NCI-H82 treated with DMSO at 0.1 percent for 48 hours (cell line): ENCODE measurements at regions not wholly inside any gene's neighbourhood (a gene's known extent, or its start where the extent isn't known, plus 50 kb on each side); places are given as distances from the start of the nearest gene placed in this dataset.
"Not testable (repeated sequence)": the region's sequence is repeated elsewhere in the genome, so short reads cannot be mapped to it uniquely, and the experiment has no call there.

Source experiments
- DNase-seq: peaks from one replicate; lab custom pipeline; 2025; ENCODE audit not compliant: unreplicated experiment; lab: John Stamatoyannopoulos, UW

- DNase-seq, result no peak
Observed at GRCh38 chr4:125791896-125792295, 477.1 kb downstream of the FAT4 start.

DNA sequence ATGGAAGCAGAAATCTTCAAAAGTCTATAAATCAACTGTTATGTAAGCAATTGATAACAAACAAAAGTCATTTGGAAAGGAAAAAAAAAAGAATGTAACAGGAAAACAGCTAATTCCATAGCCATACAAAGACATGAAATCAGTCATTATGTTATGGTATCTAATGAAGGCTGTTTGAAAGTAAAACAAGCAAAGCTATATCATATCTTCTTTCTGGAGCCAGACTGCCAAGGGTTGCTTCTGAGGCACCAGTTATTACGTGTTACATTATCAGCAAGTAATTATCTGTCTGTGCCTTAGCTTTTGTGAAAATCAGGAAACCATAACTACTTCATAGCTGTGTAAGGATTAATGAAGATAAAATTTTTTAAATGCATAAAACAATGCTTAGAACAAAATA lies 480.2 kb downstream of the FAT4 start:
- DNase-seq, result no peak

DNA sequence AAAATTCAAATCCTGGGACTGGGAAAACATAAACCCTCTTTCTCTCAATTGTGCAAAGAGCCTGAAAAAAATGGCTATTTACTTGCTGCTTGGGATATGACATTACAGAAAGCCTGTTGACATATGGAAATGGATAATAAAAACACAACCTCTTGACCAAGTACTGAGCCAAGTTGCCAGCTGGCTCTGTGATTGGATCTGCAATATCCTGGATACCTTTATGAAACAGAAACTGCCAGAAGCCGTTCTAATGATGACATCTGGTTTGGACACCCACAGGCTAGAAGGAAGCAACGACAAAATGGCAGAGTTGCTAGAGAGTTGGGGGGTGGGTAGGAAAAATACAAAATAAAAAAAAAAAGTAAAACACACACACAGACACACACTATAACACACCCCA lies 481.4 kb downstream of the FAT4 start:
- DNase-seq, result no peak

- not testable (repeated sequence) for DNase-seq
Observed at GRCh38 chr4:125797621-125798020, 482.9 kb downstream of the FAT4 start.

GRCh38 chr4:125801373-125801772 lies 486.6 kb downstream of the FAT4 start:
- DNase-seq, result no peak

GRCh38 chr4:125801924-125802323 lies 487.2 kb downstream of the FAT4 start:
- no peak for DNase-seq

DNA sequence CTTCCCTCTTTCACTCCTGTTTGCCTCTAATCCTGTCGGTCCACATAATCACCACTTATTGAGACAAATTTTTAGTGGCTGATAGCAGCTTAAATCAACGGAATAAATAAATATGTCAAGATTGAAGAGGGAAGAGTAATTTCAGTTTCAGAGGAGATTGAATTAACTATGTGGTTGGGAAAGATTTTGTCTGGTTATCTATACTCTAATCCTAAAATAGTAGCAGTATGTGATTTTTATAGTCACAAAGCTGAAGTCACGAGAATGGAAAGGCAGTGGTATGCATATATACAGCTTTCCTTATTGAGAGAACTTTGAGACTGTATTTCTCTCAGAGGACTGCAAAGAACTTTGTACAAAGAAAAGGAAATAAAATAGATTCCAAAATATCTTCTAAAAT lies 493.3 kb downstream of the FAT4 start:
- DNase-seq, result no peak

DNA sequence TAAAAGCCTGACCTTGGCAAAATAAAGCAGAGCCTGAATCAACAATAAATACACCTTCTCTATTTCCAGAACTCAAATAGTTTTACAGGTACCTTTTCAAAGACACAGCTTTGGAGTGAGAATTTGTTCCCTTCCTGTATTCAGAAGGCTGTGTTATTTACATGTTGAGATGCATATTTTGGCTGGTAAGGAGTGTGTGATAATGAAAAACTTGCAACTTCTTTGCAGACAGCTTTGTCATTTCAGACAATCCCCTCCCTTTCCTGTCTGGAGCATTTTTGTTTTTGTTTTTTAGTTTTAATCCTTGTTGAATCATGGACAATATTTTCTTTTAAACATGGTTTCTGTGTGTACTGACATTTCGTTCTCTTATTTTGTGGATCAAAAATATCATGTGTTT lies 493.8 kb downstream of the FAT4 start:
- no peak for DNase-seq

DNA sequence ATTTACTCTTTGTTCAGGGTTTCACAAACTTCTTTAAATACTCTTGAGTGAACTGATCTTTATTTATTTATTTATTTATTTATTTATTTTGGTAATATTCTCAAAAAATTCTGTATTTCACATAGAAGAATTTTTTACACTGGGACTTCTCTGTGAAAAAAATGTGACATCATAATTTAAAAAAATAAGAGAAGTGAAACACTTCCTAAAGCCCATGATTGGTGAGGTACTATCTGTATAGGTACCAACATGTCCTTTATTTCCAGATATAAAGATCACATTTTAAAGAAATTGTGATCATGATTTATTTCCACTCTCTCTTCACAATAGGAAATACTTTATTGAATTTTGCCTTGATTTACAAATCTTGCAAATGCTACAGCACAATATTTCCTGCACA lies 497.1 kb downstream of the FAT4 start:
- DNase-seq, result no peak

DNA sequence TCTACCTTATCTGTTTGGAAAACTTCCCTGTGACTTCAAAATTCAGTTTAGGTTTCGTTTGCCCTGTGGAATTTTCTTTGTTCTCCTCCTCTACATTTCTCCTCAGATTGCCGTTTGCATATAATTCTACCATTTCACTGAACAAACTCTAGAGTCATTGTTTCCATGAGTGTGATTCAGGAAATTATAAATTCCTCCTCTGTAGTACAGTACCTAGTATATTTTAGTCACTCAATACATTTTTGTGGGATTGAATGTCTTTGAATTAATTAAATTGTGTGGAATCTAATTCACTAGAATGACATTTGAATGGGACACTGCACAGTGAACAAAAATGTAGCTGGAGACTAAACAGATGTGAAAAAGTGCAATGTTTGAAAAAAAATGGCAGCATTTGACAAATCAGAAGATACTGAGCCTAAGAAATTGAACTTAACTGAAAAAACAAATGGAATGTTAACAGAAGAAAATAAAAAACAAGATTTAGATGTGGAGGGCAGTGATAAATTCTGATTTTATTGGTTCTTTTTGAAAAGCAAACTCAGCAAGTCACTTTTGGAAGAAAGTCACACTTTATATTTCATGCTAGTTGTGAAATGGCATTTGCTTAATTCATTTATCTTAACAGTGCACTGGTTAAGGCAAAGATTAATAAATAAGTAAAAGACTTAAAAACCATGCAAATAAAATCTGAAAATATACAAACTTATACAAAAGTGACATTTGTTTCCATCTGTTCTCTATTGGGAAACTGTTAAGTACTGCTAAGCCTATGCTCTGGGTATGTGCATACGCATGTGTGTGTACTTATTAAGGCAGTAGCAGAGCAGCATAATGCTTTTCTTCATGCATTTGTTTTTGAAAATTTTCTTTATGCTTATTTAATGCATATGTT lies 512.3 kb downstream of the FAT4 start:
- no peak for DNase-seq

DNA sequence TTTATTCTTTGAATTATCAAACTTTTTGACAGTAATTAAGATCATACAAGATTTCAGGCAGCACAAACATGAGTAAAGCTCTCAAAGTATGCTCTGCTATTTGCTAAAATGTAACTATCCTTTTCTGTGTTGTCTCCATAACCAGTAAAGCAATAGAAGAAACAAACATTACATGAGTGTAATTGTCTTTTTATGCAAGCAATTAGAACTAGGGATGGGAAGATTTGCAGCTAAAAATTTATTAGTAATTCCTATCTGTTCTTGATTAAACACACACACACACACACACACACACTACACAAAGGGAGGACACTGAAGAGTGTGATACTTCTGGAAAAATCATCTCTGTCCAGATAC lies 512.9 kb downstream of the FAT4 start:
- DNase-seq, result no peak

- DNase-seq, result no peak
Observed at GRCh38 chr4:125828346-125828745, 513.6 kb downstream of the FAT4 start.

DNA sequence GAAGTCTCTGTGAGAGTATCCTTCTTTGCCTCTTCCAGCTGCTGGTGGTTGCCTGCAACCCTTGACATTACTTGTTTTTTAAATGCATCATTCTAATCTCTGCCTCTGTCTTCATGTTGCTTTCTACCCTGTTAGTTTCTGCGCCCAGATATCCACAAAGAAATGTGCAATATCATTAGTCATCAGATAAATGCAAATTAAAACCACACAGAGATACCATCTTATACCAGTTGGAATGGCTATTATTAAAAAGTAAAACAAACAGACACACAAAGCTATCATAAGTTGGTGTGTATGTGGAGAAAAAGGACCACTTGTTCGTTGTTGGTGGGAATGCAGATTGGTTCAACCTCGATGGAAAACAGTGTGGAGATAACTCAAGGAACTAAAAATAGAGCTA lies 517.4 kb downstream of the FAT4 start:
- no peak for DNase-seq

DNA sequence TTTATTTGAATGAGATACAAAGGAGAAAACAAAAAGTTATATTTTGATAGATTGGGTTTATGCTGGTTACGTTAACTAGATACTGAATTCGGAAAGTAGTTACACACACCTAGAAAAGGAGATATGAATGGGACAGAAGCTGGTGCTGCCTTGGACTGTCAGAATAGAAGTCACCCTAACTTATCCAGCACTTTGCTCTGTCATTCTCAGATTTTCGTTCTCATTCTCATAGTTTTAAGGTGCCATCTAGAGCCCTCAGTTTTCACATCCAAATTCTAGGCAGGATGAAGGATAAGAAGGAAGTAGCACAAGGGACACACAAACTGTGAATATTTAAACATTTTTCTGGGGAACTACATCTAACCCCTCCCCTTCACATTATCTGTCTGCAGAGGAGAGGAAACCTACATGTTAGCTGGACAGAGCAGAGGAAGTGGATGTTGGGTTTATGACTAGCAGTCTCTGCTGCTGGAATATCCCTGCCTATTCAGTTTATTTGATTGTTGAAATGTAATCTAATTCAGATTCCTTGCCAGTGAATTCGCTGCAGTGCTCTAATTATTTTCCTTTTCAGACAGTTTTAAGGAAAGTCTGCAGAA lies 521.9 kb downstream of the FAT4 start:
- no peak for DNase-seq

DNA sequence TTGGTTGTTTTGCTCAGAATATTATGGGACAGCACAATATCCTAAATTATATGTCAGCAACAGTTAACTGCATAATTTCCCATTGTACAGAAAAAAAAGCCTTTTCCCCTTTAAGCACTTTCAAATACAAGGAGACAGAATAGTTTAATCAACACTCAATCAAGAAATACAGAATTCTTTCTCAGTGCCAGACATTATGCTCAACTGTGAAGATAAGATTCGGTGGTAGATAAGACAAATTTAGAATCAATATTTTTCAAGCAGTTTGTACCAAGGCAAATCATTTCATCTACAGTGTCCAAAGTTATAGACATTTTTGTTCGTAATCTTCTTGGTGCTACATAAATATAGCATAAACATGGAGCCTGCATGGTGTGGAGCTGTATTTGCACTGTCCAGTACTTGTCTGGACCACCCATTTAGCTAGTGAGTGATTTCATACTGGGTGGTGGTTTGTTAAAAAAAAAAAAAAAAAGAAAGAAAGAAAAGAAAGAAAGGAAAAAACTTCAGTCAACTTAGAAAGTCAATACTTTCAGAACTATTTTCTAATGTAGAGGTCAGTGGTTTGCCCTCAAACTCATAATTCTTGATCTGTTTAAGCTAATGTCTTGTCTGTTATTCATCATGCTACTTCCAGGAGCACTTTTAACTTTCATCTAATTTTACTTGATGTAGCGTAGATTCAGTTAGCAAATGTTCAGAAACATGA lies 522.9 kb downstream of the FAT4 start:
- no peak for DNase-seq

GRCh38 chr4:125838202-125838601 lies 523.4 kb downstream of the FAT4 start:
- no peak for DNase-seq

GRCh38 chr4:125838924-125839323 lies 524.2 kb downstream of the FAT4 start:
- no peak for DNase-seq

- DNase-seq, result no peak
Observed at GRCh38 chr4:125843947-125844346, 529.2 kb downstream of the FAT4 start.

DNA sequence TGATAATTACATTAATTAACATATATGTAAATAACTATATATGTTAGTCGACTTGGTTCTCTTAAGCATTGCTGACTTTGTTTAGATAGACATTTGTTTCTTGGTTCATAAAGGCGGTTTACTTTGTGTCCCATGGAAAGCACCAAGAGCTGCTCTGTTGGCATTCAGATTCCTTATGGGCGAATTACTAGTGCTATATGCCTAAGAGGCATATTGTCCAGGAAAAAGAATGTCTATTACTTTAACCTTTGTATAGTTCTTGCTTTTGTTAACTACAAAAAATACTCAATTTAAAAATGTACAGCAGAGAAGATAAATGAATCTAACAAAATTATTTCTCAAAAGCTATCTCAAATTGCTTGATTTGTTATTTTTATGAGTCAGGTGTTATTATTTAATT lies 532.8 kb downstream of the FAT4 start:
- DNase-seq, result no peak

- no peak for DNase-seq
Observed at GRCh38 chr4:125849869-125850268, 535.1 kb downstream of the FAT4 start.

DNA sequence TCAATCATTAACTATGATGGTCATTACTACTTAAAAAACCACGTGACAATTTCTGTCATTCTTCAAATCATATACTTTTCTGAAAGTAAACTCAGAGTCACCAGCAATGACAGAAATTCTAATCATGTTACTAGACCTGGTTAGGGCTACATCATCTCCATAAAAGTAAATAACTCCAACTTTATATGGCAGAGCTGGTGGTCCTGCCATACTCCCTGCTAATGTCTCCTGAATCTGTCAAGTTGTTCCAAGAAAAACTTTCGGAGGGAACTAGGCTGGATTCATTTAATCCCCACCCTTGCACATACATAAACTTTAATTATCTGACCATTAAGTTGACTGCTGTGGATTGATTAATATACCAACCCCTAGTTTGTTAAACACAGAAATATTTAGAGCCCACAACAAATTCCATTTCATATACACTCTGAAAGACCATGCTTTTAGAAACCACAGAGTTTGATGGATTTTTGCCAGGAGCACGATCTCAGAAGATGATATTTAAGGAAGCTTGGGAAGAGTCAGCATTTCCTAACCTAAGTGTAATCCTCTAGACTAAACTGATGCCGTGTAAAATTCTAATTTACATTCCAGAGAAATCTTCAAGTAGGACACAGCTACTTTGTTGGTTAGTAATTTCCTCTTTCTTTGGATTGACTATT lies 577.0 kb downstream of the FAT4 start:
- DNase-seq, result no peak

DNA sequence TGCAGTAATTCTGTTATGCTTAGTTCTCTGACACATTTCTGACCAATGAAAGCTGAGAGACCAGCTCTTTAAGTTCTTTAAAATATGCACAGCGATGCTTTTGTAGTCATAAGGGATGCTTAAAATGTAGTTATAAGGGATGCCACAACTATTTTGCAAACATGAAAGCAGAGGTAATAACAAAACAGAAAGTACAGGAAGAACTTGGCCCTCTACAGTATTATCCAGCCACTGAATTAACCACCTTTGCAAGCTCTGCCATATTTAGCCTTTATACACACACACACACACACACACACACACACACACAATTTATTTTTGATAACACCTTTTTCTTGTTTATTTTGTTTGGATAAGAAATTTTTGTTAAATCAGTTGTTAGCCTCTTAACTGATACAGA lies 590.0 kb downstream of the FAT4 start:
- DNase-seq, result no peak
